Body of pancreas (tissue), 4 donors: ENCODE measurements at regions not wholly inside any gene's neighbourhood (a gene's known extent, or its start where the extent isn't known, plus 50 kb on each side); places are given as distances from the start of the nearest gene placed in this dataset.

ENCODE experiments used
- ATAC-seq: fragments of 150-250 bp; one replicate; pipeline ENCODE4 v1.9.1; 2016
- DNase-seq, 4 donors: peaks; one replicate each; pipeline ENCODE4 v3.0.0-alpha.2; 2019
- H3K27ac ChIP-seq, 4 donors: fragments of 200-600 bp; sonication (generic); 1 replicate in 3 of 4; 2 replicates in 1 of 4; pipeline versions ENCODE4 v1.5.1 to v1.6.1; 2016 to 2019; ENCODE audit warnings: mild to moderate bottlenecking in 1 of 4, mixed read lengths in 1 of 4, moderate library complexity in 1 of 4
- H3K27me3 ChIP-seq, 2 donors: fragments of 200-600 bp; sonication (generic); one replicate each; pipeline ENCODE4 v1.6.0; 2016; ENCODE audit warnings: mild to moderate bottlenecking in 1 of 2
- H3K36me3 ChIP-seq, 2 donors: fragments of 200-600 bp; sonication (generic); replicated peaks in 1 of 2; 2 replicates each; pipeline ENCODE4 v1.5.1; 2016; ENCODE audit warnings: low read depth in 2 of 2; ENCODE audit not compliant: insufficient read depth in 1 of 2
- H3K4me1 ChIP-seq: fragments of 200-600 bp; sonication (generic); one replicate; pipeline ENCODE4 v1.6.0; 2016
- H3K4me3 ChIP-seq, 2 donors: fragments of 200-600 bp; sonication (generic); 1 replicate in 1 of 2; 2 replicates in 1 of 2; pipeline ENCODE4 v1.5.1; 2016 to 2019
- H3K9me3 ChIP-seq, 3 donors: fragments of 200-600 bp; sonication (generic); 1 replicate in 2 of 3; 2 replicates in 1 of 3; pipeline ENCODE4 v1.5.1; 2016
- POLR2A ChIP-seq, 3 donors: fragments of 450-650 bp; IDR thresholded peaks; one replicate each; pipeline ENCODE4 v1.6.1; 2016; ENCODE audit warnings: antibody characterized with exemption in 3 of 3, mild to moderate bottlenecking in 2 of 3
- WGBS, 2 donors: methylation state at CpG; one replicate each; pipeline ENCODE4 v1.1.5; 2017; 5-methylcytosine and 5-hydroxymethylcytosine counted together
- intact Hi-C: fragments of 100-400 bp; cut with DNase I; formaldehyde crosslinking; loops from one replicate; pipeline ENCODE4 v1.15.1; 2023
- TF ChIP-seq, protein P1 (sequence below), 7 experiments: fragments of 450-650 bp in 4 of 7; fragments of 200-600 bp in 3 of 7; sonication (generic) in 3 of 7; IDR thresholded peaks; one replicate each; pipeline ENCODE4 v1.5.1; 2016 to 2019; ENCODE audit warnings: antibody characterized with exemption in 7 of 7

DNA sequence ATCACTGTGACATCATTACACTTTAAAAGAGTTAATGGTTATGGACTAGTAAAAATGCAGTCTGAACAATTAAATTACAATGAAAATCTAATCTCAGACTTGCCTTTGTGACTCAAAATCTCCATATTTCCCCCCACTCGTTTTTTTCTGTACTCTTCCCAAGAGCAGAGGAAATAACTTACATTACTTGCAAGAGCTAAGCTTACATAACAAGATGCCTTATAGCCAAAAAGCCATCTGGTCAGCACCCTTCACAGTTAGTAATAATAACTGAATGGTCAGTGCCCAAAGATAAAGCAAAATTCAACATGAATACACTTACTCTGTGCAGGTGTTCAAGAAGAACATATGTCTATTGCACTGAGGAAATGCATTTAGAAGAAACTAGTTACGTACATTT lies 1381.5 kb upstream of the CELF2 start:
- intact Hi-C loops: no loop called here
- no peaks in the 10 kb centered on the region for H3K4me1 ChIP-seq
- no peak for TF ChIP-seq POLR2A (IDR thresholded peaks at IDR 0.05)
- TF ChIP-seq, protein P1, sequence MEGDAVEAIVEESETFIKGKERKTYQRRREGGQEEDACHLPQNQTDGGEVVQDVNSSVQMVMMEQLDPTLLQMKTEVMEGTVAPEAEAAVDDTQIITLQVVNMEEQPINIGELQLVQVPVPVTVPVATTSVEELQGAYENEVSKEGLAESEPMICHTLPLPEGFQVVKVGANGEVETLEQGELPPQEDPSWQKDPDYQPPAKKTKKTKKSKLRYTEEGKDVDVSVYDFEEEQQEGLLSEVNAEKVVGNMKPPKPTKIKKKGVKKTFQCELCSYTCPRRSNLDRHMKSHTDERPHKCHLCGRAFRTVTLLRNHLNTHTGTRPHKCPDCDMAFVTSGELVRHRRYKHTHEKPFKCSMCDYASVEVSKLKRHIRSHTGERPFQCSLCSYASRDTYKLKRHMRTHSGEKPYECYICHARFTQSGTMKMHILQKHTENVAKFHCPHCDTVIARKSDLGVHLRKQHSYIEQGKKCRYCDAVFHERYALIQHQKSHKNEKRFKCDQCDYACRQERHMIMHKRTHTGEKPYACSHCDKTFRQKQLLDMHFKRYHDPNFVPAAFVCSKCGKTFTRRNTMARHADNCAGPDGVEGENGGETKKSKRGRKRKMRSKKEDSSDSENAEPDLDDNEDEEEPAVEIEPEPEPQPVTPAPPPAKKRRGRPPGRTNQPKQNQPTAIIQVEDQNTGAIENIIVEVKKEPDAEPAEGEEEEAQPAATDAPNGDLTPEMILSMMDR (IDR thresholded peaks at IDR 0.05): no peak
- H3K27me3 ChIP-seq: no peaks in the 10 kb centered on the region
- H3K36me3 ChIP-seq: no peaks in the 10 kb centered on the region
- H3K9me3 ChIP-seq: peaks cover 0 to 4% (median 0%) of the 10 kb centered on the region in 3 donors
- no peak overlapping the region for H3K27ac ChIP-seq
- H3K4me3 ChIP-seq: no peak overlapping the region
- no peak for ATAC-seq
- 56 to 61% methylated on average over 2 of the region's 2 CpGs for WGBS, 2 donors
- no peak for DNase-seq

DNA sequence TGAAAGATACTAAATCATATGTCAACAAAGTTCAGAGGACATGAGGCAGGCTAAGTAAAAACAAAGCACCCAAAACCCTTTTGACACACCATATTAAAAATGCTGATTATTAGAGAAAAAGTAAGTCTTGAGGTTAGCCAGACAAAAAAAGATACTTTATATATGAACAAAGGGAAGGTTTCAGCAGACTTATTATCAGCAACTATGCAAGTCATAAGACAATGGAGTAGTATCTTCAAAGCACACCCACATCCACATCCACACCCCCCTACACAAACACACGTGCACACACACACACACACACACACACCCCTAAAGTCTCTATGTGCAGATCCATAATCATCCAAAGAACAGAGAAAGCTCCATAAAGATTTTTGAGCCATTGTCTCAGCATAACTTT lies 1373.9 kb upstream of the CELF2 start:
- TF ChIP-seq, protein P1 (IDR thresholded peaks at IDR 0.05): no peak
- no peak for TF ChIP-seq POLR2A (IDR thresholded peaks at IDR 0.05)
- Histone ChIP-seq H3K27ac (no peak overlapping the region), H3K36me3 (no peaks in the 10 kb centered on the region), H3K9me3 (no peaks in the 10 kb centered on the region), H3K4me1 (no peaks in the 10 kb centered on the region), H3K4me3 (no peak overlapping the region), H3K27me3 (no peaks in the 10 kb centered on the region)
- DNase-seq (no peak), ATAC-seq (no peak)
- intact Hi-C loops: no loop called here
- 35 to 38% methylated on average over 1 of the region's 1 CpG for WGBS, 2 donors

DNA sequence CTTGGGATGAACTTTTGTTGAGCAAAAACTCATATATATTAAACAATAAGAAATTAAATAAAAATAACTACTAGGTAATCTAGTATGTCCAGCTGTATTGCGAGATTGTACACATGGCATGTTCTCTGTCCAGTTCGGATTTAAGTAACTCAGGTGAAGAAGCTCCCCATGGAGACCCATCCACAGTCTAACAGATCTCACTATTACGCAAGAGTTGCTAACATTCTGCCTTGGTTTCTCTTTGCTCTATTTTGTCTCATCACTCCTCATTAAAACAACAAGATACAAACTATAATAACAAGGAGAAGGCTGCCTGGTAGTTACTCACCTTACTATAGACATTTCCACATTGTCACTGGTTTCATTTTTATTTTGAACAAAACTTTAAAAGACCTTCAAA lies 1372.3 kb upstream of the CELF2 start:
- Histone ChIP-seq H3K36me3 (no peaks in the 10 kb centered on the region), H3K4me3 (no peak overlapping the region), H3K4me1 (no peaks in the 10 kb centered on the region), H3K9me3 (no peaks in the 10 kb centered on the region), H3K27ac (no peak overlapping the region), H3K27me3 (no peaks in the 10 kb centered on the region)
- intact Hi-C loops: no loop called here
- DNase-seq (no peak), ATAC-seq (no peak)
- WGBS, 2 donors: 83 to 87% methylated on average over 3 of the region's 3 CpGs
- TF ChIP-seq, protein P1 (IDR thresholded peaks at IDR 0.05): no peak
- TF ChIP-seq POLR2A (IDR thresholded peaks at IDR 0.05): no peak

DNA sequence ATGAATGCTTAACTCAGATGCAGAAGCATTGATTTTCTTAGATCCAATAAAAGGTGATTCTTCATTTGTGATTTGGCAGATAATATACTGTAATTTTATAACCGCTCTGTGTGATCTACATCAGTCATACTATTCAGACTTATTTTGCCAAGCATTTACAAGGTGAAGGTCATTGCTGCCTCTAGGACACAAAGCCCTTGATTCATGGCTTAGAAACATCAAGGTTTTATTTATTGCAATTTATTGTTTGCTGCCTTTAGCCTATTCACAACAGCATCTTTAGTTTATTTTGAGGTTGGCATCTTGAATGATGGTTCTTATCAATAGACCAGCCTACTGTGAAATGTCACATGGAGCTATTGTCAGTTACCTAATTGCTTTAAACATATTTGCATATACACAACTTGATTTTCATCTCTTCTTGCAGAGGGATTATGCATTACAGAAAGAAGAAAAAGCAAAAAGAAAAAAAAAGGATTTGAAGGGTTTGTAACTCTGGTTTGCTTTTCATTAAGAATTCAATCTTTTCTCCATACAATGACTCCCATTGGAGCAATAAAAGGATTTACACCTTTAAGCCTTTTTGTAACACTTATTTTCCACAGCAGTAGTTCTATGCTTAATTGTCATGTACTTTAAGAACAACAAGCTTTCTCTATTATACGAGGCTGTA lies 1371.6 kb upstream of the CELF2 start:
- intact Hi-C loops: no loop called here
- ATAC-seq (no peak), DNase-seq (no peak)
- Histone ChIP-seq H3K27ac (no peak overlapping the region), H3K9me3 (no peaks in the 10 kb centered on the region), H3K4me1 (no peaks in the 10 kb centered on the region), H3K4me3 (no peak overlapping the region), H3K36me3 (no peaks in the 10 kb centered on the region), H3K27me3 (no peaks in the 10 kb centered on the region)
- TF ChIP-seq, protein P1 (IDR thresholded peaks at IDR 0.05): no peak
- no peak for TF ChIP-seq POLR2A (IDR thresholded peaks at IDR 0.05)
- WGBS, 2 donors: 62 to 64% methylated on average over 2 of the region's 2 CpGs

DNA sequence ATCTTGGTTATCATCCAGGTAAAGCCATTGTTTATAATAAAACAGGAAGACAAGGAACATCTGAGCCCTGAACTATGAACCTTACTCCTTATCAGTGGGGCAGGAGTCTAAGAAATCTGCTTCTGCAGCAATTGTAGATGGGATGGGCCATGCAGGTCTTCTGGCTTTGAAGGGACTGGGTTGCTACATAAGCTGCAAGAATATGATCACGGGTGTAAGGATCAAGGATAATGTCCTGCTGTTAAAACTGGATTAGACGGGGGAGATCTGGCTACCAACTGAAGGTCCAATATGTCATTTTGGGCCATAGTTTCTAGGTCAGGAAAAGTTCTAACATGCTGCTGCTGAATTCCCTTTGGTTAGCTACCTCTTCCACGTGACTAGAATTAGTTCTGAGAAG lies 1363.4 kb upstream of the CELF2 start:
- H3K4me1 ChIP-seq: no peaks in the 10 kb centered on the region
- H3K9me3 ChIP-seq: no peaks in the 10 kb centered on the region
- TF ChIP-seq, protein P1 (IDR thresholded peaks at IDR 0.05): no peak
- no peak for TF ChIP-seq POLR2A (IDR thresholded peaks at IDR 0.05)
- no peaks in the 10 kb centered on the region for H3K36me3 ChIP-seq
- no peak overlapping the region for H3K4me3 ChIP-seq
- WGBS, 2 donors: 78 to 79% methylated on average over 3 of the region's 3 CpGs
- ATAC-seq (no peak), DNase-seq (no peak)
- H3K27me3 ChIP-seq: no peaks in the 10 kb centered on the region
- intact Hi-C loops: no loop called here
- no peak overlapping the region for H3K27ac ChIP-seq
